ENCODE measurements at regions not wholly inside any gene's neighbourhood (a gene's known extent, or its start where the extent isn't known, plus 50 kb on each side); places are given as distances from the start of the nearest gene placed in this dataset.

- ATAC-seq (no peak), DNase-seq (no peak)
- no peaks in the 10 kb centered on the region for H3K36me3 ChIP-seq
- H3K4me3 ChIP-seq: no peak overlapping the region
- peaks cover 4% of the 10 kb centered on the region for H3K9me3 ChIP-seq
- intact Hi-C loops (cut with DNase I): no loop called here
- H3K4me1 ChIP-seq: no peaks in the 10 kb centered on the region
- no peak for TF ChIP-seq CTCF (IDR thresholded peaks at IDR 0.05)
- H3K27me3 ChIP-seq (ENCODE audit: low read depth): no peaks in the 10 kb centered on the region
- no peak overlapping the region for H3K27ac ChIP-seq
Observed at GRCh38 chr1:57839526-57839925, 415.7 kb upstream of the DAB1 start.

- intact Hi-C loops (cut with DNase I): no loop called here
- TF ChIP-seq CTCF (IDR thresholded peaks at IDR 0.05): no peak
- Histone ChIP-seq H3K4me1 (no peaks in the 10 kb centered on the region), H3K4me3 (no peak overlapping the region), H3K36me3 (no peaks in the 10 kb centered on the region), H3K9me3 (peaks cover 4% of the 10 kb centered on the region), H3K27me3 (ENCODE audit: low read depth) (no peaks in the 10 kb centered on the region), H3K27ac (no peak overlapping the region)
- ATAC-seq: no peak
- DNase-seq: no peak
Observed at GRCh38 chr1:57839067-57839466, 415.2 kb upstream of the DAB1 start.

DNA sequence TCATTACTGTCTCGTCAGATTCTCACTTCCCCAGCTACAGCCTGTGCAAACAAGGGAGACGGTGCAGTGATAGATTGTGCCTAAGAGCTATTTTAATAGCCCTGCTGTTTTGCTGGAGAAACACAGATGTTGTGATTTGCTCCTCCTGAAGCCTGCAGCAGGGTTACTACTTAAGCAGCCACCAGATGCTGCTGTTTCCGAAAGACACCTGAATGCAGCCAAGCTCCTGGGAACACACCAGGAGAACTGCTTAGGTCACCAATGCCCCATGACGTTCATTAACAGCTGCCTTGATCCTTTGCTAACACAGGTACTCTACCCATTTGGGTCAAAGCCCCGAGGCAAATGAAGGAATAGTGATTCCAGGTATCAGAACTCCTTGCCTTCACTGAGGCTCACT is 411.8 kb upstream of the DAB1 start:
- DNase-seq: no peak
- Histone ChIP-seq H3K27ac (no peak overlapping the region), H3K36me3 (no peaks in the 10 kb centered on the region), H3K4me1 (no peaks in the 10 kb centered on the region), H3K4me3 (no peak overlapping the region), H3K27me3 (ENCODE audit: low read depth) (no peaks in the 10 kb centered on the region), H3K9me3 (peaks cover 3% of the 10 kb centered on the region)
- intact Hi-C loops (cut with DNase I): no loop called here
- no peak for TF ChIP-seq CTCF (IDR thresholded peaks at IDR 0.05)
- no peak for ATAC-seq

DNA sequence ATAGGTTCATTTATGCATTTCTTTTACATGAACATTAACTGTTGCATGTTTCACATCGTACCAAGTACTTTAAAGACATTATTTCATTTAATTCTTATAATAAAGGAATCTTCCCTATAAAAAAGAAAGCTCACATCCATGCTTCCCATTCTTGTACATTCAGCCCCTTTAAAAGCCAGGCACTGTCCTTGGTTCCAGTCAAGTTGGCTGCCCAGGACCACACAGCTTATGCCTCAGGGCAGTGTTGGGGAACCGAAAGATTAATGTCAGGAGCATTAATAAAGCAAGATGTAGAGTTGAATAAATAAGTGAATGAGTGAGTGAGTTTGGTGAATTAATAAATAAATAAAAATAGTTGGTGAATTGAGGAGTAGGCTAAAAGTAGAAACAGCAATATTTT is 409.4 kb upstream of the DAB1 start:
- intact Hi-C loops (cut with DNase I): no loop called here
- H3K27me3 ChIP-seq (ENCODE audit: low read depth): no peaks in the 10 kb centered on the region
- no peaks in the 10 kb centered on the region for H3K4me1 ChIP-seq
- no peak for TF ChIP-seq CTCF (IDR thresholded peaks at IDR 0.05)
- H3K36me3 ChIP-seq: no peaks in the 10 kb centered on the region
- DNase-seq (no peak), ATAC-seq (no peak)
- H3K4me3 ChIP-seq: no peak overlapping the region
- H3K9me3 ChIP-seq: peaks cover 5% of the 10 kb centered on the region
- no peak overlapping the region for H3K27ac ChIP-seq

DNA sequence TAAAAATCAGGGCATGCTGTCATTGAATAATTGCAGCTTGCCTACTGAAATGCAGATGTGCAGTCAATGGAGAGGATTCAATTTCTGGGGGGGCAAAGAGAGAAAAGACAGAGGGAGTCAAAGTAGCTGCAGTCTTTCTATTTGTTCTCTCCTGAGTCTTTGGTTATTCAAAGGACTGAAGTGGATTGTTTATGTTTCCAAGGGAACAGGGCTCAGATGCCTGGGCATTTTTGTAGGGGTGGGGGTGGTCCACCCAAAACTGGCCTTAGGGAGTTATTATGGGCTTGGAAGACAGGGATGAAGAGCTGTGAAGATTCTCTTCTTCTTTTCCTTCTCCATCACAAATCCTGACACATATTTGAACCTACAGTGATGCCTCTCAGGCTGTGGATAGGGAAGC is 408.8 kb upstream of the DAB1 start:
- Histone ChIP-seq H3K9me3 (peaks cover 5% of the 10 kb centered on the region), H3K4me1 (no peaks in the 10 kb centered on the region), H3K4me3 (no peak overlapping the region), H3K36me3 (no peaks in the 10 kb centered on the region), H3K27me3 (ENCODE audit: low read depth) (no peaks in the 10 kb centered on the region), H3K27ac (no peak overlapping the region)
- DNase-seq: no peak
- intact Hi-C loops (cut with DNase I): no loop called here
- TF ChIP-seq CTCF (IDR thresholded peaks at IDR 0.05): no peak
- ATAC-seq: no peak

GRCh38 chr1:57831624-57832023 is 407.8 kb upstream of the DAB1 start:
- Histone ChIP-seq H3K4me1 (no peaks in the 10 kb centered on the region), H3K9me3 (peaks cover 5% of the 10 kb centered on the region), H3K36me3 (no peaks in the 10 kb centered on the region), H3K27me3 (ENCODE audit: low read depth) (no peaks in the 10 kb centered on the region), H3K4me3 (no peak overlapping the region), H3K27ac (no peak overlapping the region)
- no peak for TF ChIP-seq CTCF (IDR thresholded peaks at IDR 0.05)
- DNase-seq: no peak
- no peak for ATAC-seq
- intact Hi-C loops (cut with DNase I): no loop called here
